Adrenal gland (tissue), 5 donors: ENCODE measurements at regions not wholly inside any gene's neighbourhood (a gene's known extent, or its start where the extent isn't known, plus 50 kb on each side); places are given as distances from the start of the nearest gene placed in this dataset.

Experiments
- CTCF ChIP-seq, 6 experiments: fragments of 450-650 bp in 4 of 6; fragments of 200-600 bp in 2 of 6; sonication (generic) in 1 of 6; IDR thresholded peaks; 1 replicate in 5 of 6; 2 replicates in 1 of 6; pipeline versions ENCODE4 v1.5.1 to v1.8.0; 2016 to 2021; ENCODE audit warnings: antibody characterized with exemption in 6 of 6, mild to moderate bottlenecking in 2 of 6, moderate library complexity in 1 of 6
- POLR2A ChIP-seq, 2 donors: fragments of 450-650 bp; IDR thresholded peaks; one replicate each; pipeline ENCODE4 v1.6.1; 2017; ENCODE audit warnings: antibody characterized with exemption in 2 of 2, mild to moderate bottlenecking in 2 of 2, moderate library complexity in 1 of 2
- donor health status: DM: no; HTN: no; CAD: no.

GRCh38 chr1:147351140-147351835 lies 108.8 kb downstream of the CHD1L start:
- TF ChIP-seq CTCF (IDR thresholded peaks at IDR 0.05) (no peak), POLR2A (IDR thresholded peaks at IDR 0.05) (no peak)
